DOHH2 (cell line): ENCODE measurements at regions not wholly inside any gene's neighbourhood (a gene's known extent, or its start where the extent isn't known, plus 50 kb on each side); places are given as distances from the start of the nearest gene placed in this dataset.

Source experiments
- H3F3A ChIP-seq: fragments of 200-600 bp; sonication (generic), shearing (Covaris generic); 2 replicates; pipeline ENCODE4 v1.6.0; 2016; ENCODE audit warnings: antibody characterized with exemption, mild to moderate bottlenecking; ENCODE audit not compliant: control insufficient read depth, insufficient read depth
- H3K27ac ChIP-seq: fragments of 200-600 bp; sonication (generic); 2 replicates; pipeline ENCODE4 v1.5.1; 2014; ENCODE audit warnings: low read depth, mild to moderate bottlenecking, low read length, moderate library complexity
- H3K27me3 ChIP-seq: fragments of 200-600 bp; sonication (generic); 2 replicates; pipeline ENCODE4 v1.6.1; 2014; ENCODE audit warnings: mild to moderate bottlenecking, low read length, mixed read lengths; ENCODE audit not compliant: control insufficient read depth
- H3K36me3 ChIP-seq: fragments of 200-600 bp; sonication (generic); 2 replicates; pipeline ENCODE4 v1.6.1; 2014; ENCODE audit warnings: mild to moderate bottlenecking, low read length, moderate library complexity, mixed read lengths; ENCODE audit not compliant: control insufficient read depth
- H3K4me1 ChIP-seq: fragments of 200-600 bp; sonication (generic); 2 replicates; pipeline ENCODE4 v1.6.1; 2014; ENCODE audit warnings: mild to moderate bottlenecking, low read length, mixed read lengths; ENCODE audit not compliant: control insufficient read depth
- H3K4me2 ChIP-seq: fragments of 200-600 bp; sonication (generic); 2 replicates; pipeline ENCODE4 v1.6.0; 2014; ENCODE audit warnings: mild to moderate bottlenecking, low read length, moderate library complexity
- H3K4me3 ChIP-seq: fragments of 200-600 bp; sonication (generic); 2 replicates; pipeline ENCODE4 v1.5.1; 2014; ENCODE audit warnings: mild to moderate bottlenecking, low read length, mixed read lengths
- H3K79me2 ChIP-seq: fragments of 200-600 bp; sonication (generic); 2 replicates; pipeline ENCODE4 v1.6.1; 2014; ENCODE audit warnings: mild to moderate bottlenecking, low read length, mixed read lengths; ENCODE audit not compliant: control insufficient read depth
- H3K9me2 ChIP-seq: fragments of 200-600 bp; sonication (generic); replicated peaks from 2 replicates; pipeline ENCODE4 v1.6.1; 2014; ENCODE audit warnings: mild to moderate bottlenecking, low read length, mixed read lengths; ENCODE audit not compliant: control insufficient read depth
- H3K9me3 ChIP-seq: fragments of 200-600 bp; sonication (generic); 2 replicates; pipeline ENCODE4 v1.6.1; 2014; ENCODE audit warnings: antibody characterized with exemption, low read length, mixed read lengths; ENCODE audit not compliant: control insufficient read depth, insufficient read depth
- H4K20me1 ChIP-seq: fragments of 200-600 bp; sonication (generic); 2 replicates; pipeline ENCODE4 v1.6.0; 2014; ENCODE audit warnings: low read depth, mild to moderate bottlenecking, antibody characterized with exemption, low read length, moderate library complexity; ENCODE audit not compliant: control insufficient read depth, insufficient read depth
- EZH2phosphoT487 ChIP-seq: fragments of 200-600 bp; sonication (generic); IDR thresholded peaks from 2 replicates; pipeline ENCODE4 v1.6.1; 2017; ENCODE audit warnings: borderline replicate concordance, mild to moderate bottlenecking, antibody characterized with exemption, low read length, moderate library complexity, mixed read lengths
- TF ChIP-seq, protein P1 (sequence below): fragments of 200-600 bp; sonication (generic); IDR thresholded peaks from one replicate; pipeline ENCODE4 v1.5.1; 2014; ENCODE audit warnings: antibody characterized with exemption, mild to moderate bottlenecking, low read depth, low read length; ENCODE audit not compliant: poor library complexity, severe bottlenecking

DNA sequence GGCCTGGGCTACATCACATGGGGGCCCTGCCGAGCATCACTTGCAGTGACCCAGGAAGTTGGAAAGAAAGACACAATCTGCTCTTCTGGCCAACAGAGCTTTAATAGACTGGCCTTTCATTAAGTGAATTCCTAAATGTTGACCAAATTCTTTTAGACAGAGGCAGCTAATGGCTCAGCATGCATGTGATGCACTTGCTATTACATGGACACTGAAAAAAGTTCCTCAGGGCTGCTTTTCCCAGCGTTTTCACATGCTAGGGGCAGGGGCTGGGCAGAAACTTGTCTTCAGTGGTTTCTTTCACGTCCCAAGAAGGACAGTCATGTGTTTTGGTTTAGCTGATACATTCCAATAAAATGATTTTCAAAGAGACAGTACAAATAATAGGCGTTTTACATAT is 651.0 kb upstream of the SLC35B3 start:
- no peaks in the 10 kb centered on the region for H3K36me3 ChIP-seq
- no peaks in the 10 kb centered on the region for H3K27me3 ChIP-seq
- no peak overlapping the region for H3K4me2 ChIP-seq
- no peaks in the 10 kb centered on the region for H3K9me2 ChIP-seq
- H3K4me1 ChIP-seq: no peaks in the 10 kb centered on the region
- no peak overlapping the region for H3K4me3 ChIP-seq
- no peak overlapping the region for H3K27ac ChIP-seq
- no peaks in the 10 kb centered on the region for H3K79me2 ChIP-seq
- H4K20me1 ChIP-seq: no peaks in the 10 kb centered on the region
- no peaks in the 10 kb centered on the region for H3K9me3 ChIP-seq
- H3F3A ChIP-seq: no peaks in the 10 kb centered on the region
- no peak for TF ChIP-seq EZH2phosphoT487
- TF ChIP-seq, protein P1, sequence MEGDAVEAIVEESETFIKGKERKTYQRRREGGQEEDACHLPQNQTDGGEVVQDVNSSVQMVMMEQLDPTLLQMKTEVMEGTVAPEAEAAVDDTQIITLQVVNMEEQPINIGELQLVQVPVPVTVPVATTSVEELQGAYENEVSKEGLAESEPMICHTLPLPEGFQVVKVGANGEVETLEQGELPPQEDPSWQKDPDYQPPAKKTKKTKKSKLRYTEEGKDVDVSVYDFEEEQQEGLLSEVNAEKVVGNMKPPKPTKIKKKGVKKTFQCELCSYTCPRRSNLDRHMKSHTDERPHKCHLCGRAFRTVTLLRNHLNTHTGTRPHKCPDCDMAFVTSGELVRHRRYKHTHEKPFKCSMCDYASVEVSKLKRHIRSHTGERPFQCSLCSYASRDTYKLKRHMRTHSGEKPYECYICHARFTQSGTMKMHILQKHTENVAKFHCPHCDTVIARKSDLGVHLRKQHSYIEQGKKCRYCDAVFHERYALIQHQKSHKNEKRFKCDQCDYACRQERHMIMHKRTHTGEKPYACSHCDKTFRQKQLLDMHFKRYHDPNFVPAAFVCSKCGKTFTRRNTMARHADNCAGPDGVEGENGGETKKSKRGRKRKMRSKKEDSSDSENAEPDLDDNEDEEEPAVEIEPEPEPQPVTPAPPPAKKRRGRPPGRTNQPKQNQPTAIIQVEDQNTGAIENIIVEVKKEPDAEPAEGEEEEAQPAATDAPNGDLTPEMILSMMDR: no peak

DNA sequence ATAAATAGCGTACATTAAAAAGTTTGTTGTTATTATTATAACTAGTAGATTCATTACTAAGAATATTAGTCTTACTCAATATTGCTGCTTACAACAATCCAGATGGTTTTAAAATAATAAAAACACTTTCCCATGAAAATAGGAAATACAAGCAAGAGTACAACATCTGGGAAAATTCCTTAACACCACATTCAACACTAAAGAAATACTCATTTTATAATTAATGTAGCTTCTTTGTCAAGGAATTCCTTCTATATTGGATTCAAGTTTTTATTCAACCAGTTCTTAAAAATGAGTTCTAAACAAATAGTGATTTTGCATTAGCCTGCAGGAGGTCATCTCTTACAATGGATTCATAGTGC is 650.3 kb upstream of the SLC35B3 start:
- no peak for TF ChIP-seq EZH2phosphoT487
- TF ChIP-seq, protein P1: no peak
- Histone ChIP-seq H3K79me2 (no peaks in the 10 kb centered on the region), H3K9me3 (no peaks in the 10 kb centered on the region), H3K27ac (no peak overlapping the region), H3K4me1 (no peaks in the 10 kb centered on the region), H3K36me3 (no peaks in the 10 kb centered on the region), H4K20me1 (no peaks in the 10 kb centered on the region), H3K4me2 (no peak overlapping the region), H3K27me3 (no peaks in the 10 kb centered on the region), H3F3A (no peaks in the 10 kb centered on the region), H3K4me3 (no peak overlapping the region), H3K9me2 (no peaks in the 10 kb centered on the region)

DNA sequence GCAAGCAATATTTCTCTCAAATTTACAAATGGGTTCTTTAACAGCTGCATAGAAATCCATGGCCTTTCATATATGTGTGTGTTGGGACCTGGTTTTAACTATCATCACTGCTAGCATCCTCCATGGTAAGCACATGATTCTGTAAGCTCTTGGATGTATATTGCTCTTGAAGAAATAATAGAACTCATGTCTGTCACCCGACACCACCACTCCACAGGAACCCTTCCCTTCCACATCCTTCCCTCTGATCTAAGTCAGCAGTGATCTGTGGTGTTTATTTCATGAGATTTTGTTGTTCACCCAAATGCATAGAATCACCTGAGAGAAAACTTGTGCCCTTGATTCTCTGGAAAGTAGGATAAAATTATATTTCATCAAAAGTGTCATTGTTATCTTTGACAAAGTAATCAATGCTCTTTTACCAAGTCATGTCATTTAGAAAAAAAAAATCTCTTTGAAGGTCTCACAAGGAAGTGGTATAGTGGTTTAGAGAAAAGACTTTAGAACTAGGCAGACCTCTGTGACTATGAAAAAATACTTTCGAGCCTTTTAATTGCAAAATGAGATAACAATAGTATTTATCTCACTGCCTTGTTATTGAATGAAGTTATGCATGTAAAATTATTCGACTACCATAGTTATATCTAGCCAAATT is 649.8 kb upstream of the SLC35B3 start:
- Histone ChIP-seq H3K36me3 (no peaks in the 10 kb centered on the region), H3K4me2 (no peak overlapping the region), H4K20me1 (no peaks in the 10 kb centered on the region), H3K4me1 (no peaks in the 10 kb centered on the region), H3K9me3 (no peaks in the 10 kb centered on the region), H3K4me3 (no peak overlapping the region), H3K9me2 (no peaks in the 10 kb centered on the region), H3K79me2 (no peaks in the 10 kb centered on the region), H3K27ac (no peak overlapping the region), H3F3A (no peaks in the 10 kb centered on the region), H3K27me3 (no peaks in the 10 kb centered on the region)
- TF ChIP-seq EZH2phosphoT487: no peak

DNA sequence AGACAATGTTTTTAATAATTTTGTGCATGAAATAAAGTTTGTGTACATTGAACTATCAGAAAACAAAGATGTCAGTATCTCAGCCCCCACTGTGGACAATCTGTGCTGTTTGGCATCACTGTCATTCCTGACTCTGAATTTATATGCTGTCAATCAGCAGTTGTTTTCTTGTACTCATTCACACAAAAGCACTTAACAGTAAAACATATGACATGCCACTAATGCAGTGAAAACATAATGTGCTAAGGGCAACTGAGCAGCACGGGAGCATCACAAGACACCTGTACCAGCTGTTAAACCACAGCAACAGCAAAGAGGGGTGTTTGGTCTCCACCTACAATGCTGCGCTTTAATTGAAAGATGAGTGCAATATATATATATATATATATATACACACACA is 647.8 kb upstream of the SLC35B3 start:
- H3K79me2 ChIP-seq: no peaks in the 10 kb centered on the region
- H3K27me3 ChIP-seq: no peaks in the 10 kb centered on the region
- H3K4me2 ChIP-seq: no peak overlapping the region
- H3K36me3 ChIP-seq: no peaks in the 10 kb centered on the region
- no peak overlapping the region for H3K4me3 ChIP-seq
- no peak overlapping the region for H3K27ac ChIP-seq
- no peaks in the 10 kb centered on the region for H3F3A ChIP-seq
- TF ChIP-seq, protein P1: no peak
- H3K9me3 ChIP-seq: no peaks in the 10 kb centered on the region
- H3K9me2 ChIP-seq: no peaks in the 10 kb centered on the region
- no peaks in the 10 kb centered on the region for H3K4me1 ChIP-seq
- H4K20me1 ChIP-seq: no peaks in the 10 kb centered on the region
